Activated CD8-positive, alpha-beta memory T cell treated with anti-CD3 and anti-CD28 coated beads, Interleukin-2, amount 50 U/mL, for 48 hours (primary cell): ENCODE measurements at regions not wholly inside any gene's neighbourhood (a gene's known extent, or its start where the extent isn't known, plus 50 kb on each side); places are given as distances from the start of the nearest gene placed in this dataset.
"Not testable (repeated sequence)": the region's sequence is repeated elsewhere in the genome, so short reads cannot be mapped to it uniquely, and the experiment has no call there.

Source experiments
- DNase-seq: peaks from one replicate; pipeline ENCODE4 v3.0.0-alpha.2; 2020

- no peak for DNase-seq
Observed at GRCh38 chr18:43341014-43341413, 63.7 kb upstream of the SYT4 start.

GRCh38 chr18:43350176-43350575, 72.9 kb upstream of the SYT4 start:
- no peak for DNase-seq

GRCh38 chr18:43364535-43364934, 87.2 kb upstream of the SYT4 start:
- no peak for DNase-seq

GRCh38 chr18:43367895-43368294, 90.6 kb upstream of the SYT4 start:
- no peak for DNase-seq

- not testable (repeated sequence) for DNase-seq
Observed at GRCh38 chr18:43369311-43369710, 92.0 kb upstream of the SYT4 start.

- DNase-seq: no peak
Observed at GRCh38 chr18:43372773-43373172, 95.5 kb upstream of the SYT4 start.

- DNase-seq: no peak
Observed at GRCh38 chr18:43380104-43380672, 102.9 kb upstream of the SYT4 start.

GRCh38 chr18:43382641-43383403, 105.5 kb upstream of the SYT4 start:
- no peak for DNase-seq

- DNase-seq: no peak
Observed at GRCh38 chr18:43389163-43389562, 111.9 kb upstream of the SYT4 start.

- no peak for DNase-seq
Observed at GRCh38 chr18:43392168-43392567, 114.9 kb upstream of the SYT4 start.

GRCh38 chr18:43393174-43393573, 115.9 kb upstream of the SYT4 start:
- no peak for DNase-seq

- no peak for DNase-seq
Observed at GRCh38 chr18:43396266-43396665, 119.0 kb upstream of the SYT4 start.

- DNase-seq: no peak
Observed at GRCh38 chr18:43398601-43399000, 121.3 kb upstream of the SYT4 start.

- DNase-seq: no peak
Observed at GRCh38 chr18:43405097-43405496, 127.8 kb upstream of the SYT4 start.

- DNase-seq: no peak
Observed at GRCh38 chr18:43414006-43414405, 136.7 kb upstream of the SYT4 start.

- DNase-seq: no peak
Observed at GRCh38 chr18:43420091-43420490, 142.8 kb upstream of the SYT4 start.

GRCh38 chr18:43420950-43421349, 143.7 kb upstream of the SYT4 start:
- DNase-seq: no peak

GRCh38 chr18:43422518-43422917, 145.2 kb upstream of the SYT4 start:
- DNase-seq: no peak

GRCh38 chr18:43435851-43436250, 158.6 kb upstream of the SYT4 start:
- no peak for DNase-seq

- DNase-seq: no peak
Observed at GRCh38 chr18:43442131-43442530, 164.8 kb upstream of the SYT4 start.

- DNase-seq: no peak
Observed at GRCh38 chr18:43442571-43442970, 165.3 kb upstream of the SYT4 start.

GRCh38 chr18:43465483-43465882, 188.2 kb upstream of the SYT4 start:
- no peak for DNase-seq

- DNase-seq: no peak
Observed at GRCh38 chr18:43471873-43472272, 194.6 kb upstream of the SYT4 start.

- DNase-seq: no peak
Observed at GRCh38 chr18:43481069-43481468, 203.8 kb upstream of the SYT4 start.

- DNase-seq: no peak
Observed at GRCh38 chr18:43482136-43482535, 204.8 kb upstream of the SYT4 start.
